Endodermal cell (in vitro differentiated cells): ENCODE measurements at regions not wholly inside any gene's neighbourhood (a gene's known extent, or its start where the extent isn't known, plus 50 kb on each side); places are given as distances from the start of the nearest gene placed in this dataset.

ENCODE experiments used
- DNase-seq: peaks from one replicate; pipeline ENCODE4 v3.0.0-alpha.2; 2017
- H3K27ac ChIP-seq: 2 replicates; pipeline ENCODE4 v1.5.1; 2013; ENCODE audit warnings: mild to moderate bottlenecking, low read depth, low read length, moderate library complexity
- H3K27me3 ChIP-seq: 2 replicates; pipeline ENCODE4 v1.6.1; 2013; ENCODE audit warnings: mild to moderate bottlenecking, low read length, moderate library complexity; ENCODE audit not compliant: insufficient read depth, control insufficient read depth, poor library complexity, severe bottlenecking
- H3K36me3 ChIP-seq: 2 replicates; pipeline ENCODE4 v1.7.0; 2013; ENCODE audit warnings: mild to moderate bottlenecking, low read length, moderate library complexity; ENCODE audit not compliant: control insufficient read depth, insufficient read depth
- H3K4me1 ChIP-seq: one replicate; pipeline ENCODE4 v1.7.0; 2013; ENCODE audit warnings: low read length; ENCODE audit not compliant: control insufficient read depth, insufficient read depth
- H3K4me3 ChIP-seq: 2 replicates; pipeline ENCODE4 v1.5.1; 2013; ENCODE audit warnings: mild to moderate bottlenecking, low read length, moderate library complexity
- H3K9ac ChIP-seq: 2 replicates; pipeline ENCODE4 v1.6.1; 2013; ENCODE audit warnings: mild to moderate bottlenecking, low read length, moderate library complexity; ENCODE audit not compliant: poor library complexity, severe bottlenecking; ENCODE audit errors: extremely low read depth
- H3K9me3 ChIP-seq: 2 replicates; pipeline ENCODE4 v1.6.1; 2013; ENCODE audit warnings: mild to moderate bottlenecking, low read length, moderate library complexity; ENCODE audit not compliant: control insufficient read depth
- H3K27ac Mint-ChIP-seq: 2 replicates; pipeline ENCODE4 v1.8.0; 2020; ENCODE audit warnings: mixed read lengths
- H3K27me3 Mint-ChIP-seq: 2 replicates; pipeline ENCODE4 v1.8.0; 2021; ENCODE audit warnings: mild to moderate bottlenecking, mixed read lengths; ENCODE audit not compliant: insufficient read depth
- H3K36me3 Mint-ChIP-seq: 2 replicates; pipeline ENCODE4 v1.8.0; 2020; ENCODE audit warnings: low read depth, mixed read lengths
- H3K4me1 Mint-ChIP-seq: 2 replicates; pipeline ENCODE4 v1.8.0; 2020; ENCODE audit warnings: mixed read lengths
- H3K4me3 Mint-ChIP-seq: 2 replicates; pipeline ENCODE4 v1.8.0; 2020; ENCODE audit warnings: mild to moderate bottlenecking, moderate library complexity, mixed read lengths
- H3K9me3 Mint-ChIP-seq: 2 replicates; pipeline ENCODE4 v1.8.0; 2020; ENCODE audit warnings: mild to moderate bottlenecking, mixed read lengths
- WGBS, 2 experiments: methylation state at CpG; one replicate each; pipeline versions ENCODE4 v1.1.5 to v1.1.7; 2013; ENCODE audit warnings: missing lambda C conversion rate in 2 of 2, mixed read lengths in 1 of 2; ENCODE audit not compliant: insufficient coverage in 1 of 2, insufficient read length in 1 of 2; 5-methylcytosine and 5-hydroxymethylcytosine counted together
- TF ChIP-seq, protein P1 (sequence below): fragments of 200-600 bp; sonication (generic); conservative IDR thresholded peaks from 2 replicates; pipeline ENCODE4 v1.5.0; 2021; ENCODE audit warnings: antibody characterized with exemption, mild to moderate bottlenecking

DNA sequence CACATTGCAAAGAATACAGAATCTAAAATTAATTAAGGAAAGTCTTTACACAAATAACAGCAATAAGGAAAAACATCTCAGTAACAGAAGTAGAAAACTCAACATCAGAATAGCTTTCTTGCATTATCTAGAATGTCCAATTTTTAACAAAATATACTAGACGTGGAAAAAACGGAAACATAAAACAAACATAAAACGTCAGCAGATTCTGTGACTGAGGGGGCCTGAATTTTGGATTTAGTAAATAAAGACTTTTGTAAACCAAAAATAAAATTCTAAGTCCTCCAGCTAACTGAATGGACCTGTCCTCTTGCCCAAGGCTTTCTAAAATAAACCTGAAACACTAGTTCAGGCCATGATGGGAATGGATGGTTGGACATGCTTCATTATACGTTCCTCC lies 773.5 kb upstream of the LRRTM1 start:
- no peaks in the 10 kb centered on the region for H3K27me3 Mint-ChIP-seq
- Histone ChIP-seq H3K27me3 (no peaks in the 10 kb centered on the region), H3K9me3 (peaks cover 25% of the 10 kb centered on the region), H3K27ac (peak overlapping the region; percentile 36), H3K4me3 (peak overlapping the region; percentile 9), H3K9ac (peak overlapping the region; percentile 36), H3K4me1 (peaks cover 11% of the 10 kb centered on the region), H3K36me3 (peaks cover 8% of the 10 kb centered on the region)
- H3K4me3 Mint-ChIP-seq: no peak overlapping the region
- peaks cover 20% of the 10 kb centered on the region for H3K9me3 Mint-ChIP-seq
- peak overlapping the region; percentile 90 for H3K27ac Mint-ChIP-seq
- peaks cover 10% of the 10 kb centered on the region for H3K36me3 Mint-ChIP-seq
- TF ChIP-seq, protein P1, sequence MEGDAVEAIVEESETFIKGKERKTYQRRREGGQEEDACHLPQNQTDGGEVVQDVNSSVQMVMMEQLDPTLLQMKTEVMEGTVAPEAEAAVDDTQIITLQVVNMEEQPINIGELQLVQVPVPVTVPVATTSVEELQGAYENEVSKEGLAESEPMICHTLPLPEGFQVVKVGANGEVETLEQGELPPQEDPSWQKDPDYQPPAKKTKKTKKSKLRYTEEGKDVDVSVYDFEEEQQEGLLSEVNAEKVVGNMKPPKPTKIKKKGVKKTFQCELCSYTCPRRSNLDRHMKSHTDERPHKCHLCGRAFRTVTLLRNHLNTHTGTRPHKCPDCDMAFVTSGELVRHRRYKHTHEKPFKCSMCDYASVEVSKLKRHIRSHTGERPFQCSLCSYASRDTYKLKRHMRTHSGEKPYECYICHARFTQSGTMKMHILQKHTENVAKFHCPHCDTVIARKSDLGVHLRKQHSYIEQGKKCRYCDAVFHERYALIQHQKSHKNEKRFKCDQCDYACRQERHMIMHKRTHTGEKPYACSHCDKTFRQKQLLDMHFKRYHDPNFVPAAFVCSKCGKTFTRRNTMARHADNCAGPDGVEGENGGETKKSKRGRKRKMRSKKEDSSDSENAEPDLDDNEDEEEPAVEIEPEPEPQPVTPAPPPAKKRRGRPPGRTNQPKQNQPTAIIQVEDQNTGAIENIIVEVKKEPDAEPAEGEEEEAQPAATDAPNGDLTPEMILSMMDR: no peak
- 65% methylated on average over 4 of the region's 4 CpGs; no CpG with 5 or more reads in 1 of the 2 experiments for WGBS, 2 experiments
- DNase-seq: no peak
- peaks cover 42% of the 10 kb centered on the region for H3K4me1 Mint-ChIP-seq

GRCh38 chr2:81077396-81077795 lies 772.8 kb upstream of the LRRTM1 start:
- WGBS, 2 experiments: 63 to 73% methylated on average over 4 to 5 of the region's 5 CpGs
- H3K27ac Mint-ChIP-seq: peak overlapping the region; percentile 90
- H3K4me3 Mint-ChIP-seq: no peak overlapping the region
- no peaks in the 10 kb centered on the region for H3K27me3 Mint-ChIP-seq
- H3K4me3 ChIP-seq: no peak overlapping the region
- peaks cover 42% of the 10 kb centered on the region for H3K4me1 Mint-ChIP-seq
- H3K27ac ChIP-seq: no peak overlapping the region
- peaks cover 8% of the 10 kb centered on the region for H3K36me3 ChIP-seq
- peaks cover 10% of the 10 kb centered on the region for H3K36me3 Mint-ChIP-seq
- peak; percentile 56 for DNase-seq
- peak overlapping the region; percentile 36 for H3K9ac ChIP-seq
- TF ChIP-seq, protein P1: no peak
- peaks cover 20% of the 10 kb centered on the region for H3K9me3 Mint-ChIP-seq
- H3K9me3 ChIP-seq: peaks cover 25% of the 10 kb centered on the region
- no peaks in the 10 kb centered on the region for H3K27me3 ChIP-seq
- peaks cover 11% of the 10 kb centered on the region for H3K4me1 ChIP-seq

- Histone ChIP-seq H3K27me3 (no peaks in the 10 kb centered on the region), H3K4me1 (peaks cover 11% of the 10 kb centered on the region), H3K9ac (no peak overlapping the region), H3K36me3 (no peaks in the 10 kb centered on the region), H3K4me3 (no peak overlapping the region), H3K27ac (no peak overlapping the region), H3K9me3 (no peaks in the 10 kb centered on the region)
- no peaks in the 10 kb centered on the region for H3K27me3 Mint-ChIP-seq
- WGBS, 2 experiments: 78% methylated on average over 1 of the region's 1 CpG; no CpG with 5 or more reads in 1 of the 2 experiments
- H3K9me3 Mint-ChIP-seq: no peaks in the 10 kb centered on the region
- TF ChIP-seq, protein P1: no peak
- H3K4me1 Mint-ChIP-seq: peaks cover 36% of the 10 kb centered on the region
- H3K4me3 Mint-ChIP-seq: no peak overlapping the region
- no peak for DNase-seq
- H3K36me3 Mint-ChIP-seq: no peaks in the 10 kb centered on the region
- H3K27ac Mint-ChIP-seq: no peak overlapping the region
These were observed 768.9 kb upstream of the LRRTM1 start for GRCh38 chr2:81073412-81073811.
